Fibroblast of the aortic adventitia (primary cell): ENCODE measurements at regions not wholly inside any gene's neighbourhood (a gene's known extent, or its start where the extent isn't known, plus 50 kb on each side); places are given as distances from the start of the nearest gene placed in this dataset.

Experiments
- DNase-seq: peaks from one replicate; pipeline ENCODE4 v3.0.0-alpha.2; 2010; ENCODE audit warnings: low read depth
- H3K4me3 ChIP-seq: 2 replicates; pipeline ENCODE4 v1.5.1; 2011; ENCODE audit warnings: low read depth, mild to moderate bottlenecking, control low read depth, low read length, moderate library complexity
- CTCF ChIP-seq: IDR thresholded peaks from 2 replicates; pipeline ENCODE4 v1.5.1; 2011; ENCODE audit warnings: mild to moderate bottlenecking, low read length, control low read depth, inconsistent platforms; ENCODE audit not compliant: insufficient read depth

DNA sequence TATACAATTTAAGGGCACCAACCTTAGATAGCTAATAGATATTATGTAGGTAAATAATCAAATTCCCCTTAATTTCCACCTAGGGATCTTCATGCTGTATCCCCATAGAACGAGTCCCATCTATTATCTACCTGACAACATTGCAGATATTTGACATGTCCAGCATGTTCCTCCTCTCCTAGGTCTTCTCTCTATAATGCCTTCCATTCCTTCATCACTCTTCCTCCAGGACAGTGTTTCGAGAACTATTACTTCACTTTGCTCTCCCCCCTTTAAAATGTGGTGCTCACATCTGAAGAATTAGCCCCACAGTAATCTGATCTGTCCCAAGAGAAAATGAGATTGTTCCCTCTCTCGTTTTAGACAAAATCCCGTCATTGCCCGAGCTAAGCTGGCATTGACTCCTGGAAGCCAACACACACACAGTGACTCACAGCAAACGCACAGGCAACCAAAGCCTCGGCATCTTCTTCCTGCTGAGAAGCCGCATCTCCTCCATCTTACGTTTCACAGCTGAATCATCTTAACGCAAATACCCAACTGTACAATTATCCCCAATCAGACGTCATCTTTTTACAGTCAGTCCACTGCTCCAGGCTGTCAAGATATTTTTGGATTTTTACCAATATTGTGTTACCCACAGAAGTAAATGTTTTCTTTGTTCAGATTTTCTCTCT, 162.9 kb upstream of the AGAP1 start:
- no peak overlapping the region for H3K4me3 ChIP-seq
- DNase-seq = peak; percentile 57
- TF ChIP-seq CTCF = no peak

- no peak for TF ChIP-seq CTCF
- no peak overlapping the region for H3K4me3 ChIP-seq
- no peak for DNase-seq
These were observed 161.5 kb upstream of the AGAP1 start for GRCh38 chr2:235332240-235332890.

GRCh38 chr2:235333076-235333475, 160.8 kb upstream of the AGAP1 start:
- H3K4me3 ChIP-seq = no peak overlapping the region
- TF ChIP-seq CTCF = no peak
- DNase-seq = no peak

- no peak for TF ChIP-seq CTCF
- no peak for DNase-seq
- H3K4me3 ChIP-seq = no peak overlapping the region
These were observed 159.7 kb upstream of the AGAP1 start for GRCh38 chr2:235334179-235334578.

GRCh38 chr2:235343156-235343774, 150.6 kb upstream of the AGAP1 start:
- H3K4me3 ChIP-seq = no peak overlapping the region
- no peak for TF ChIP-seq CTCF
- no peak for DNase-seq

GRCh38 chr2:235343869-235344268, 150.0 kb upstream of the AGAP1 start:
- no peak overlapping the region for H3K4me3 ChIP-seq
- DNase-seq = no peak
- no peak for TF ChIP-seq CTCF

DNA sequence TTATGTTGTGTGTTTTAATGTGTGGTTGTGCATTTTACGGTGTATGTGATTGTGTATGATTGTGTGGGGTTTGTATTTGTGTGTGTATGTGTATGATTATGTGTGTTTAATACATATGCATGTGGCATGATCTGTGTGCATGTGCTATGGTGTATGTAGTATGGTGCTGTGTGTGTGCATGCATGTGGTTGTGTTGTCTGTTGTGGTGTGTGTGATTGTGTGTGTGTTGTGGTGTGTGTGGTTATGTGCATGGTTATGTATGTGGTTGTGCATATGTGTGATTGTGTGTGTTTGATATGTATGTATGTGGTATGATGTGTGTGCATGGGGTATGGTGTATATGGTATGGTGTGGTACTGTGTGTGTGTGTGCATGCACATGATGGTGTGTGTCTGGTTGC, 148.1 kb upstream of the AGAP1 start:
- no peak overlapping the region for H3K4me3 ChIP-seq
- no peak for TF ChIP-seq CTCF
- no peak for DNase-seq
